Endothelial cell of umbilical vein (primary cell): ENCODE measurements at regions not wholly inside any gene's neighbourhood (a gene's known extent, or its start where the extent isn't known, plus 50 kb on each side); places are given as distances from the start of the nearest gene placed in this dataset.
"Not testable (repeated sequence)": the region's sequence is repeated elsewhere in the genome, so short reads cannot be mapped to it uniquely, and the experiment has no call there.

Experiments
- BruUV-seq: library from RNA; stranded (reverse); fragments of 400-500 nt; replicated peaks from 2 replicates; lab custom pipeline; 2021; lab: Mats Ljungman, UMichigan
- CTCF ChIA-PET: fragments of 300-600, 350-600 bp; sonication (Branson Sonifier 250); formaldehyde crosslinking; loops from one replicate; lab custom pipeline; 2021; ENCODE audit warnings: antibody characterized with exemption, inconsistent platforms; lab: Charles Lee
- POLR2A ChIA-PET: fragments of 300-600, 350-600 bp; sonication (Branson Sonifier 250); formaldehyde crosslinking; loops from one replicate; lab custom pipeline; 2021; ENCODE audit warnings: antibody characterized with exemption, inconsistent platforms; lab: Charles Lee
- DNase-seq: peaks from one replicate; pipeline ENCODE4 v3.0.0-alpha.2; 2011; ENCODE audit warnings: low read depth, low spot score
- FAIRE-seq: peaks from 2 replicates; lab custom pipeline; 2011; peaks lifted over from hg19 to GRCh38; lab: Jason Lieb, UNC
- H2AFZ ChIP-seq: 2 replicates; pipeline ENCODE4 v1.6.0; 2012; ENCODE audit warnings: low read depth, low read length, control low read depth, inconsistent platforms
- H3K27ac ChIP-seq: 2 replicates; pipeline ENCODE4 v1.5.1; 2011; ENCODE audit warnings: low read depth, mild to moderate bottlenecking, control low read depth, low read length, moderate library complexity; ENCODE audit not compliant: insufficient read depth
- H3K27me3 ChIP-seq, 2 experiments: 2 replicates each; pipeline versions ENCODE4 v1.6.0 to v1.6.1; 2011; ENCODE audit warnings: low read length in 2 of 2, mixed read lengths in 1 of 2; ENCODE audit not compliant: control insufficient read depth in 2 of 2, insufficient read depth in 2 of 2
- H3K36me3 ChIP-seq, 2 experiments: 2 replicates in 1 of 2; 3 replicates in 1 of 2; pipeline ENCODE4 v1.5.1; 2011; ENCODE audit warnings: low read length in 2 of 2, mild to moderate bottlenecking in 1 of 2, moderate library complexity in 1 of 2; ENCODE audit not compliant: control insufficient read depth in 2 of 2, insufficient read depth in 2 of 2; ENCODE audit errors: extremely low read depth in 1 of 2
- H3K4me1 ChIP-seq: 3 replicates; pipeline ENCODE4 v1.5.1; 2011; ENCODE audit warnings: mild to moderate bottlenecking, low read length; ENCODE audit not compliant: control insufficient read depth, insufficient read depth; ENCODE audit errors: extremely low read depth
- H3K4me2 ChIP-seq: 2 replicates; pipeline ENCODE4 v1.6.1; 2011; ENCODE audit warnings: low read length, control low read depth, mixed read lengths; ENCODE audit not compliant: insufficient read depth
- H3K4me3 ChIP-seq, 3 experiments: fragments of 200-600 bp in 1 of 3; sonication (generic), shearing (Covaris generic) in 1 of 3; replicated peaks in 1 of 3; 2 replicates each; pipeline ENCODE4 v1.5.1; 2011 to 2016; ENCODE audit warnings: control low read depth in 3 of 3, low read length in 3 of 3, mild to moderate bottlenecking in 2 of 3, inconsistent platforms in 1 of 3, low read depth in 1 of 3, moderate library complexity in 1 of 3; ENCODE audit not compliant: insufficient read depth in 1 of 3
- H3K79me2 ChIP-seq: 2 replicates; pipeline ENCODE4 v1.6.0; 2012; ENCODE audit warnings: low read length, inconsistent platforms; ENCODE audit not compliant: control insufficient read depth, insufficient read depth
- H3K9ac ChIP-seq: replicated peaks from 2 replicates; pipeline ENCODE3; 2011; ENCODE audit warnings: low read length, control low read depth; ENCODE audit not compliant: insufficient read depth; ENCODE audit errors: extremely low read depth
- H3K9me1 ChIP-seq: replicated peaks from 3 replicates; pipeline ENCODE4 v1.6.0; 2011; ENCODE audit warnings: mild to moderate bottlenecking, low read length; ENCODE audit not compliant: control insufficient read depth, insufficient read depth; ENCODE audit errors: extremely low read depth
- H3K9me3 ChIP-seq: replicated peaks from 2 replicates; pipeline ENCODE4 v1.5.1; 2012; ENCODE audit warnings: low read length, inconsistent platforms; ENCODE audit not compliant: control insufficient read depth, insufficient read depth
- H4K20me1 ChIP-seq: replicated peaks from 2 replicates; pipeline ENCODE3; 2011; ENCODE audit warnings: mild to moderate bottlenecking, low read length; ENCODE audit not compliant: control insufficient read depth, insufficient read depth; ENCODE audit errors: extremely low read depth
- EZH2 ChIP-seq: IDR thresholded peaks from 2 replicates; pipeline ENCODE4 v1.6.1; 2012; ENCODE audit warnings: borderline replicate concordance, low read depth, mild to moderate bottlenecking, moderate library complexity, low read length, inconsistent platforms; ENCODE audit not compliant: severe bottlenecking
- MYC ChIP-seq: IDR thresholded peaks from one replicate; pipeline ENCODE4 v1.6.1; 2011; ENCODE audit warnings: mild to moderate bottlenecking, low read depth, low read length
- dilution Hi-C: fragments of 300-500 bp; cut with MboI; formaldehyde crosslinking; loops from one replicate; pipeline ENCODE4 v1.15.0; 2019; ENCODE audit warnings: low sequenced_read_pairs; ENCODE audit not compliant: extremely low pct_ligation_motif_present
- intact Hi-C: fragments of 100-400 bp; cut with micrococcal nuclease; formaldehyde crosslinking; loops from one replicate; pipeline ENCODE4 v1.10.0; 2022
- TF ChIP-seq, protein P1 (sequence below): IDR thresholded peaks from 2 replicates; pipeline ENCODE4 v1.6.1; 2011; ENCODE audit not compliant: insufficient read depth, insufficient read length

DNA sequence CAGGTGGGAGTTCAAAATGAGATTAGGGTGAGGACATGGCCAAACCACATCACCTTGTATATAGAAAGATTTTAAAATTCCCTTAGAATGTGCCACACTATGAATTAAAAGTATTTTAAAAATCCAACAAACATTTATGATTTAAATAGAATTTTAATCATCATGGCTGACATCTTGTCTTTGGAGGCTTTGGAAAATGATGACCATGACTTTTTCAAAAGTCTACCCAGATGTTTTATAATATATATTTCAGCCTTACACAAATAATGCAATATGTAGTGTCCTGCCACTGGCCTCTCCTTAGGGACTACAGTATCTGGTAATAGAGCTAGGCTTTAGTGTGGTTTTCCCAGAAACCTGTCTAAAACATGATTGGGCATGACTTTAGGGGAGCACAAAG, 1353.4 kb upstream of the GOT2 start:
- TF ChIP-seq EZH2 (no peak), MYC (no peak)
- TF ChIP-seq, protein P1, sequence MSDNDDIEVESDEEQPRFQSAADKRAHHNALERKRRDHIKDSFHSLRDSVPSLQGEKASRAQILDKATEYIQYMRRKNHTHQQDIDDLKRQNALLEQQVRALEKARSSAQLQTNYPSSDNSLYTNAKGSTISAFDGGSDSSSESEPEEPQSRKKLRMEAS: no peak
- no peaks in the 10 kb centered on the region for H4K20me1 ChIP-seq
- H3K9me1 ChIP-seq: no peaks in the 10 kb centered on the region
- H2AFZ ChIP-seq: no peak overlapping the region
- H3K27me3 ChIP-seq: no peaks in the 10 kb centered on the region
- DNase-seq (no peak), FAIRE-seq (no peak)
- peaks cover 17% of the 10 kb centered on the region for H3K4me1 ChIP-seq
- no peak overlapping the region for H3K27ac ChIP-seq
- ChIA-PET CTCF (no interaction called here), POLR2A (no interaction called here)
- dilution Hi-C loops: no loop called here
- no TSS peak for BruUV-seq
- no peak overlapping the region for H3K9ac ChIP-seq
- no peaks in the 10 kb centered on the region for H3K9me3 ChIP-seq
- H3K36me3 ChIP-seq: no peaks in the 10 kb centered on the region
- intact Hi-C loops: no loop called here
- no peak overlapping the region for H3K4me3 ChIP-seq
- no peaks in the 10 kb centered on the region for H3K79me2 ChIP-seq
- H3K4me2 ChIP-seq: no peak overlapping the region

DNA sequence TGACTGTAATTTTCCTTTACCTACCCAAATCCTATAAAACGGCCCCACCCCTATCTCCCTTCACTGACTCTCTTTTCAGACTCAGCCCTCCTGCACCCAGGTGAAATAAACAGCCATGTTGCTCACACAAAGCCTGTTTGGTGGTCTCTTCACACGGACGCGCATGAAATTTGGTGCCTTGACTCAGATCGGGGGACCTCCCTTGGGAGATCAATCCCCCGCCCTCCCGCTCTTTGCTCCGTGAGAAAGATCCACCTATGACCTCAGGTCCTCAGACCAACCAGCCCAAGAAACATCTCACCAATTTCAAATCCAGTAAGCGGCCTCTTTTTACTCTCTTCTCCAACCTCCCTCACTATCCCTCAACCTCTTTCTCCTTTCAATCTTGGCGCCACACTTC, 1344.7 kb upstream of the GOT2 start:
- dilution Hi-C loops: not testable (repeated sequence)

More for the DNA sequence above, 1344.7 kb upstream of the GOT2 start:
- DNase-seq, H4K20me1 ChIP-seq, H3K9ac ChIP-seq, H3K9me1 ChIP-seq, H2AFZ ChIP-seq, POLR2A ChIA-PET, H3K79me2 ChIP-seq, H3K4me3 ChIP-seq, H3K4me2 ChIP-seq, BruUV-seq, H3K27me3 ChIP-seq, CTCF ChIA-PET, FAIRE-seq, intact Hi-C loops, H3K27ac ChIP-seq, H3K36me3 ChIP-seq, H3K9me3 ChIP-seq: not testable (repeated sequence)
- H3K4me1 ChIP-seq: peaks cover 11% of the 10 kb centered on the region
